KMS-11 (cell line): ENCODE measurements at regions not wholly inside any gene's neighbourhood (a gene's known extent, or its start where the extent isn't known, plus 50 kb on each side); places are given as distances from the start of the nearest gene placed in this dataset.

Experiments used
- H2AFZ ChIP-seq: fragments of 200-600 bp; sonication (generic); 2 replicates; pipeline ENCODE4 v1.6.1; 2016; ENCODE audit warnings: antibody characterized with exemption, mixed run types, low read depth
- H3K27ac ChIP-seq: fragments of 200-600 bp; sonication (generic); 2 replicates; pipeline ENCODE4 v1.6.1; 2016; ENCODE audit warnings: mild to moderate bottlenecking, mixed run types
- H3K27me3 ChIP-seq: fragments of 200-600 bp; sonication (generic); 2 replicates; pipeline ENCODE4 v1.6.1; 2017; ENCODE audit warnings: mild to moderate bottlenecking, low read depth, mixed run types, moderate library complexity; ENCODE audit not compliant: insufficient read depth
- H3K36me3 ChIP-seq: fragments of 200-600 bp; sonication (generic); 2 replicates; pipeline ENCODE4 v1.6.1; 2017; ENCODE audit warnings: mild to moderate bottlenecking, mixed run types; ENCODE audit not compliant: insufficient read depth
- H3K4me1 ChIP-seq: fragments of 200-600 bp; sonication (generic); 2 replicates; pipeline ENCODE4 v1.6.1; 2016; ENCODE audit warnings: mild to moderate bottlenecking, low read depth, mixed run types; ENCODE audit not compliant: poor library complexity, severe bottlenecking
- H3K4me2 ChIP-seq: fragments of 200-600 bp; sonication (generic); 2 replicates; pipeline ENCODE4 v1.7.0; 2016; ENCODE audit warnings: mild to moderate bottlenecking, mixed run types
- H3K4me3 ChIP-seq: fragments of 200-600 bp; sonication (generic); IDR thresholded peaks from 2 replicates; pipeline ENCODE4 v1.6.1; 2017; ENCODE audit warnings: low read depth, low read length, mixed read lengths; ENCODE audit not compliant: insufficient read depth
- H3K79me2 ChIP-seq: fragments of 200-600 bp; sonication (generic); 2 replicates; pipeline ENCODE4 v1.6.1; 2016; ENCODE audit warnings: low read depth, mixed run types; ENCODE audit not compliant: insufficient read depth
- H3K9ac ChIP-seq: fragments of 200-600 bp; sonication (generic); 2 replicates; pipeline ENCODE4 v1.6.1; 2016; ENCODE audit warnings: mild to moderate bottlenecking, mixed run types
- H4K20me1 ChIP-seq: fragments of 200-600 bp; sonication (generic); 2 replicates; pipeline ENCODE4 v1.6.1; 2016; ENCODE audit warnings: mild to moderate bottlenecking, mixed run types; ENCODE audit not compliant: insufficient read depth
- CTCF ChIP-seq: fragments of 200-600 bp; sonication (generic); conservative IDR thresholded peaks from 2 replicates; pipeline ENCODE4 v1.6.1; 2017; ENCODE audit warnings: low read depth, mild to moderate bottlenecking, antibody characterized with exemption, low read length, moderate library complexity, mixed read lengths

DNA sequence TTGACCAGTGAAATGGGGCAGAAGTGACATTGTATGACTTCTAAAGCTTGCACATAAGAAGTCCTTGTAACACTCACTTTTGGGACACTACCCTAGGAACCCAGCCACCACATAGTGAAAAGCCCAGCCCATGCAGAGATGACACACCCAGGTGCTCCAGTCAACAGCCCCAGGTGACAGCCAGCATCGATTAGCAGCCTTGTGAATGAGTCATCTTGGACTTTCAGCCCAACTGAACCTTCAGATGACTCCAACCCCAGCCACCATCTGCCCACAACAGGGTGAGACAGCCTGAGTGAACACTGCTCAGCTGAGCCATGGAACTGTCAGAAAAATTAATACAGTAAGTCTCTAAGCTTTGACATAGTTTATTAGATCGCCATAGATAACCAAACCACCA is 458.6 kb downstream of the ZSWIM6 start:
- Histone ChIP-seq H3K27ac (peak overlapping the region; percentile 81), H3K4me3 (no peak overlapping the region), H3K27me3 (no peaks in the 10 kb centered on the region), H3K9ac (peak overlapping the region; percentile 35; the same call in 1 of the 2 replicates), H3K36me3 (no peaks in the 10 kb centered on the region), H3K79me2 (no peaks in the 10 kb centered on the region), H2AFZ (peak overlapping the region; percentile 65), H4K20me1 (no peaks in the 10 kb centered on the region), H3K4me1 (peaks cover 64% of the 10 kb centered on the region), H3K4me2 (peak overlapping the region; percentile 93)
- TF ChIP-seq CTCF, result no peak

GRCh38 chr5:61796773-61797172 is 464.7 kb downstream of the ZSWIM6 start:
- H3K4me3 ChIP-seq, result no peak overlapping the region
- no peak overlapping the region for H3K4me2 ChIP-seq
- no peaks in the 10 kb centered on the region for H3K36me3 ChIP-seq
- H2AFZ ChIP-seq, result no peak overlapping the region
- no peaks in the 10 kb centered on the region for H3K27me3 ChIP-seq
- H3K79me2 ChIP-seq, result no peaks in the 10 kb centered on the region
- no peaks in the 10 kb centered on the region for H4K20me1 ChIP-seq
- TF ChIP-seq CTCF, result no peak
- H3K9ac ChIP-seq, result no peak overlapping the region
- H3K4me1 ChIP-seq, result peaks cover 24% of the 10 kb centered on the region
- H3K27ac ChIP-seq, result no peak overlapping the region

DNA sequence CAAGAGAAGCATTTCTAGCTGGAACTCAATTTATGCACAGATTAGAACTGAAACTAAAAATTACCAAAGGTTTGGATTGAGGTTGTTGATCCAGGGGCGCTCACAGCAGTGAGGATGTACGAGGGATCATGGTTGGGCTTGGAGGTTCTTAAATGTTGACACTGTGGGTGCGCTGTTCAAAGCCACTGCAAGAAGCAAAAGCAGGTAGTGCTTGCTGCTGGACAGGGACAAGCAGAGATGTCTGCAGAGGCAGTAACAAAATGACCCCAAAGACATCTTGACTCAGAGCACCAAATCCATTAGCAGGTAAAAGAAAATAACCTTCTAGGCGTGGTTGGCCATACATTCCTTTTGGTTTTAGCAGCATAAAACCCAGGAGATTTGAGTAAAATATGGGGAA is 468.4 kb downstream of the ZSWIM6 start:
- Histone ChIP-seq H2AFZ (no peak overlapping the region), H3K27ac (no peak overlapping the region)

DNA sequence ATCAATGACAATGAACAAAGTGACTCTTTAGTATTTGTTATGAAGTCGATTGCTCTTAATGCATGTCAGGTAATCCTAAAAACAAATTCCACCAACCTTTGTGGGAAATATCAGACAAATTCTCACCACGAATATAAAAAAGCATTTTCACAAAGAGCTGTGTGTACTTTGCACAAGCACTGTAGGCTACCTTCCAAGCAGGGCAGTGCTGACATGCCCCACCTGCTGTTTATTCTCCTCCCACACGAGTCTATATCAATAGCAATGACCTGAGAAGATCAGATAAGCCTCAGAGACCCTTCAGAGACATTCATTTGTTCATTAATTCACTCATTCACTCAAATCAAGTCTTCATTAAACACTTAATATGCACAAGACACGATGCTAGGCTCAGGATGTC is 469.1 kb downstream of the ZSWIM6 start:
- H3K27me3 ChIP-seq, result no peaks in the 10 kb centered on the region
- no peaks in the 10 kb centered on the region for H3K79me2 ChIP-seq
- H4K20me1 ChIP-seq, result no peaks in the 10 kb centered on the region
- no peak overlapping the region for H3K27ac ChIP-seq
- H3K4me3 ChIP-seq, result no peak overlapping the region
- TF ChIP-seq CTCF, result no peak
- H3K36me3 ChIP-seq, result no peaks in the 10 kb centered on the region
- H3K4me1 ChIP-seq, result no peaks in the 10 kb centered on the region
- no peak overlapping the region for H3K9ac ChIP-seq
- H3K4me2 ChIP-seq, result no peak overlapping the region
- no peak overlapping the region for H2AFZ ChIP-seq

More for the DNA sequence above, 468.4 kb downstream of the ZSWIM6 start:
- Histone ChIP-seq H4K20me1 (no peaks in the 10 kb centered on the region), H3K4me3 (no peak overlapping the region), H3K4me1 (no peaks in the 10 kb centered on the region), H3K36me3 (no peaks in the 10 kb centered on the region), H3K27me3 (no peaks in the 10 kb centered on the region), H3K79me2 (no peaks in the 10 kb centered on the region), H3K9ac (no peak overlapping the region), H3K4me2 (no peak overlapping the region)
- TF ChIP-seq CTCF, result no peak
